ENCODE measurements at regions not wholly inside any gene's neighbourhood (a gene's known extent, or its start where the extent isn't known, plus 50 kb on each side); places are given as distances from the start of the nearest gene placed in this dataset.

GRCh38 chr14:104431929-104432541 lies 147.5 kb upstream of the C14orf180 start:
- no peak for DNase-seq

- no peak for DNase-seq
Measured at GRCh38 chr14:104432611-104433231, 146.8 kb upstream of the C14orf180 start.

- no peak for DNase-seq
Measured at GRCh38 chr14:104433401-104434213, 146.0 kb upstream of the C14orf180 start.

- DNase-seq, result no peak
Measured at GRCh38 chr14:104434214-104435076, 145.1 kb upstream of the C14orf180 start.

GRCh38 chr14:104435147-104436046 lies 144.2 kb upstream of the C14orf180 start:
- no peak for DNase-seq

- DNase-seq, result no peak
Measured at GRCh38 chr14:104436047-104436591, 143.4 kb upstream of the C14orf180 start.

GRCh38 chr14:104436741-104437701 lies 142.5 kb upstream of the C14orf180 start:
- no peak for DNase-seq

- DNase-seq, result no peak
Measured at GRCh38 chr14:104437703-104438102, 141.9 kb upstream of the C14orf180 start.

GRCh38 chr14:104438166-104438887 lies 141.2 kb upstream of the C14orf180 start:
- DNase-seq, result no peak

- no peak for DNase-seq
Measured at GRCh38 chr14:104439625-104440024, 139.9 kb upstream of the C14orf180 start.

- no peak for DNase-seq
Measured at GRCh38 chr14:104440297-104440956, 139.1 kb upstream of the C14orf180 start.

- no peak for DNase-seq
Measured at GRCh38 chr14:104441275-104442106, 138.1 kb upstream of the C14orf180 start.

- DNase-seq, result no peak
Measured at GRCh38 chr14:104442107-104442551, 137.4 kb upstream of the C14orf180 start.

GRCh38 chr14:104442631-104443390 lies 136.8 kb upstream of the C14orf180 start:
- no peak for DNase-seq

- no peak for DNase-seq
Measured at GRCh38 chr14:104443391-104444158, 136.0 kb upstream of the C14orf180 start.
